HEK293 (cell line): ENCODE measurements at regions not wholly inside any gene's neighbourhood (a gene's known extent, or its start where the extent isn't known, plus 50 kb on each side); places are given as distances from the start of the nearest gene placed in this dataset.

Experiments used
- PBX3 ChIP-seq: sonication (generic); formaldehyde crosslinking; IDR thresholded peaks from 2 replicates; pipeline ENCODE4 v1.8.1; 2022; ENCODE audit warnings: mild to moderate bottlenecking, moderate library complexity, missing genetic modification reagents
- ZNF114 ChIP-seq: fragments of 450-650 bp; formaldehyde crosslinking; IDR thresholded peaks from 2 replicates; pipeline ENCODE4 v1.5.0; 2017; ENCODE audit warnings: missing biosample characterization, missing genetic modification characterization

DNA sequence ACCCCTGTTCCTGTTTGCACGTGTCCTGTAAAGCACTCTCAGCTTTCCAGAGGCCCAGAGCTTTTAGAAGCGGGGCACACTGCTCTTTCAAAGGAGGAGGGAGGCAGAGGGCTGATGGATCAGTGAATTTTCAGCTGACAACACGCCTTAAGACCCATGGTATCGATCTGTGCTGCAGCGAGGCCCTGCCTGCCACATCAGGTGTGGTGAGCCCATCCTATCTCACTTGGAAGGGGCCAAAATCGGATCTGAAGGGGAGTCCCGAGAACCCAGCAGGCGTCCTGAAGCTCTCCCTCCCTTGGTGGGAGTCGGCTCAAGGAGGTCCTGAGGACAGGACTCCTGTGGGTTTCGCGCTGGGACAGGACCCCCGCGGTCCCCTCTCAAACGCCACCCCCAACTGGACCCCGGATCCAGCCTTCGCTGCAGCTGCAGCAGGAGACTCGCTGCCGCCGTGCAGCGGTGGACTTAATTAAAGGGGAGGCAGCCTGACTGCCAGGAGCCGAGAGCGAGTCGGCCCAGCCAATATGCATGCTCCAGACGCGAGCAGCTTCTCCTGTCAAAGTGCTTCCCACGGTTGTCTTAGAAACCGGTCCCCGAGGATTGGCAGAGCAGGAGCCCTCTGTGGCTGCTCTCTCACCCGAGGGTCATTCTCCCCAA, 580.0 kb upstream of the ZNF337 start:
- no peak for TF ChIP-seq PBX3 (CRISPR knock-in tag)
- TF ChIP-seq ZNF114 (tag by site-specific recombination), result no peak
